Neural cell (in vitro differentiated cells): ENCODE measurements at regions not wholly inside any gene's neighbourhood (a gene's known extent, or its start where the extent isn't known, plus 50 kb on each side); places are given as distances from the start of the nearest gene placed in this dataset.

Experiments
- EZH2 ChIP-seq: fragments of 200-600, 300-800 bp; shearing (Covaris generic), sonication (generic); IDR thresholded peaks from 2 replicates; pipeline ENCODE4 v1.6.1; 2014; ENCODE audit warnings: antibody characterized with exemption, low read length, borderline replicate concordance, mild to moderate bottlenecking; ENCODE audit not compliant: insufficient read depth, poor library complexity, severe bottlenecking
- MXI1 ChIP-seq: fragments of 450-650 bp; conservative IDR thresholded peaks from 2 replicates; pipeline ENCODE4 v1.6.1; 2014; ENCODE audit warnings: antibody characterized with exemption, mild to moderate bottlenecking; ENCODE audit not compliant: poor library complexity, severe bottlenecking
- POLR2AphosphoS5 ChIP-seq: IDR thresholded peaks from 2 replicates; pipeline ENCODE4 v1.6.1; 2012
- SMC3 ChIP-seq: fragments of 450-650 bp; conservative IDR thresholded peaks from 2 replicates; pipeline ENCODE4 v1.6.1; 2014; ENCODE audit warnings: antibody characterized with exemption, mild to moderate bottlenecking, moderate library complexity; ENCODE audit not compliant: poor library complexity
- TF ChIP-seq, protein P1 (sequence below): fragments of 450-650 bp; IDR thresholded peaks from 2 replicates; pipeline ENCODE4 v1.5.1; 2014; ENCODE audit warnings: antibody characterized with exemption, mild to moderate bottlenecking, moderate library complexity; ENCODE audit not compliant: poor library complexity, severe bottlenecking

DNA sequence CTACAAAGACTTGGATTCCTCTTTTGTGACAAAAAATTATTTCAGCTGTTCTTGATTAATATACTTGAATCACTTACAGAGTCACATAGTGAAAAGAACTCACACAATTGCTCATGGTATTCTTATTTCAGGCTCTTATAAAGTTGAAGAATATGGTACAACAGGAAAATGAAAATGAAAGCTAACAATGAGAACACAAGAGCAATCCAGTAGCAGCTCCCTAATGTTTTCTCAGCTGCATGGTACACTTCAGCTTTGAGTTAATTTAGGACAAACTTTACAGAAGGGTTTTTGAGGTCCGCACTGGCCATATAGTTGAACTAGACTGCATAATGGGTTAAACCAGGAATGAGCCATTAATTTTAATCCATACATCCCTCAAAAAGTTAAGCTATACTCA is 1261.8 kb downstream of the SLITRK5 start:
- no peak for TF ChIP-seq MXI1
- TF ChIP-seq, protein P1, sequence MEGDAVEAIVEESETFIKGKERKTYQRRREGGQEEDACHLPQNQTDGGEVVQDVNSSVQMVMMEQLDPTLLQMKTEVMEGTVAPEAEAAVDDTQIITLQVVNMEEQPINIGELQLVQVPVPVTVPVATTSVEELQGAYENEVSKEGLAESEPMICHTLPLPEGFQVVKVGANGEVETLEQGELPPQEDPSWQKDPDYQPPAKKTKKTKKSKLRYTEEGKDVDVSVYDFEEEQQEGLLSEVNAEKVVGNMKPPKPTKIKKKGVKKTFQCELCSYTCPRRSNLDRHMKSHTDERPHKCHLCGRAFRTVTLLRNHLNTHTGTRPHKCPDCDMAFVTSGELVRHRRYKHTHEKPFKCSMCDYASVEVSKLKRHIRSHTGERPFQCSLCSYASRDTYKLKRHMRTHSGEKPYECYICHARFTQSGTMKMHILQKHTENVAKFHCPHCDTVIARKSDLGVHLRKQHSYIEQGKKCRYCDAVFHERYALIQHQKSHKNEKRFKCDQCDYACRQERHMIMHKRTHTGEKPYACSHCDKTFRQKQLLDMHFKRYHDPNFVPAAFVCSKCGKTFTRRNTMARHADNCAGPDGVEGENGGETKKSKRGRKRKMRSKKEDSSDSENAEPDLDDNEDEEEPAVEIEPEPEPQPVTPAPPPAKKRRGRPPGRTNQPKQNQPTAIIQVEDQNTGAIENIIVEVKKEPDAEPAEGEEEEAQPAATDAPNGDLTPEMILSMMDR, result no peak
- TF ChIP-seq EZH2, result no peak
- TF ChIP-seq SMC3, result no peak
- no peak for TF ChIP-seq POLR2AphosphoS5
